SIG-M5 treated with dmso at 0.1 percent for 504 hours (cell line): ENCODE measurements at regions not wholly inside any gene's neighbourhood (a gene's known extent, or its start where the extent isn't known, plus 50 kb on each side); places are given as distances from the start of the nearest gene placed in this dataset.

ENCODE experiments used
- DNase-seq: peaks from one replicate; lab custom pipeline; 2025; ENCODE audit not compliant: unreplicated experiment; lab: John Stamatoyannopoulos, UW

- DNase-seq: no peak
These were observed 158.5 kb upstream of the SHISA6 start for GRCh38 chr17:11082559-11082958.

DNA sequence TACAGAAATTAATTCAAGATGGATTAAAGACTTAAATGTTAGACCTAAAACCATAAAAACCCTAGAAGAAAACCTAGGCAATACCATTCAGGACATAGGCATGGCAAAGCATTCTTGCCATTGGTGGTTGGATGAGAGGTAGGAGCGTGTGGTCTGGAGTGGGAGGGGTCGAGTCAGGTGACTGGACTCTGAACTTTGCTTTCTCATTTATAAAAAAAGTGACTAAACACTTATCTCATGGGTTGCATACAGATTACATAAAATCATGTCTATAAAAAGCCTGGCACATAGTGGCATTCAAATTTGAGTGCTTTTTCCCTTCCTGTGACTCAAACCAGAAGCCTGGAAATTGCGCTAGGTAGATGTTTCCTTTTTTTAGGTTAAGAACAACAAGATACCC is 159.7 kb upstream of the SHISA6 start:
- DNase-seq: no peak

DNA sequence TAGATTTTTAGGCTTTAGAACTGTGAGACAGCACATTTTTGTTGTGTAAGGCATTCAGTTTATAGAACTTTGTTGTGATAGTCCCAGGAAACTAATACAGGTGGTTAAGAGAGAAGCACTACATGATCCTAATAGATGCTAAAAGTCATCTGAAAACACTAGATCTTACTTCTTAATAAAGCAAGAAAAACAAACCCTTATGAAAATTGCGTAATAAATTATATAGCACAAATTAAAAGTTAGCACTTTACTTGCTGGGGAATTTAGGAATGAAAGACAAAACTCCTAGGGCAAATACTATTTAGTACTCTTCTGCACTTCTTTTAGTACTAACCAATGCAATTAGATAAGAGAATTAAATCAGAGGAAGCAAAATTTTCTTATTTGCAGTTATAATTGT is 163.3 kb upstream of the SHISA6 start:
- DNase-seq: no peak

DNA sequence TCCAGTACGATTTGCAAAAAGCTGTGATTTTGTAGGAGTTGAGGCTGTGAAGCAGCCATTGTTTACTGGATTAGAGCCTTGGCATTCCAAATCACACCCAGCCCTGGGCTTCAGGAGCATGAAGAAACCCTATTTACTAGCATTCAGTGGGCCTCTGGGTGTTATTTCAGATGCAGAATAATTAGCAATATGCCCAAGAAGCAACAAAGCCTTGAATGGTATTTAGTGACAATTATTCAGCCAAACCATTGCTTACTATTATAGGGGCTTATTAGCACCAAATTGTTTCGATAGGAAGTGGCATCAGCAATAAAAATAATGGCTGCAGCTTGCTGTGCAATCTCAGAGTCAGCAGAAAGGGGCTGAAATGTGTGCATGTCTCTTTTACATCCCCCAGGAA is 166.6 kb upstream of the SHISA6 start:
- no peak for DNase-seq

GRCh38 chr17:11056926-11057325 is 184.1 kb upstream of the SHISA6 start:
- no peak for DNase-seq

- no peak for DNase-seq
These were observed 187.2 kb upstream of the SHISA6 start for GRCh38 chr17:11053846-11054245.

GRCh38 chr17:11049539-11049938 is 191.5 kb upstream of the SHISA6 start:
- DNase-seq: no peak

- no peak for DNase-seq
These were observed 193.8 kb upstream of the SHISA6 start for GRCh38 chr17:11047228-11047627.

DNA sequence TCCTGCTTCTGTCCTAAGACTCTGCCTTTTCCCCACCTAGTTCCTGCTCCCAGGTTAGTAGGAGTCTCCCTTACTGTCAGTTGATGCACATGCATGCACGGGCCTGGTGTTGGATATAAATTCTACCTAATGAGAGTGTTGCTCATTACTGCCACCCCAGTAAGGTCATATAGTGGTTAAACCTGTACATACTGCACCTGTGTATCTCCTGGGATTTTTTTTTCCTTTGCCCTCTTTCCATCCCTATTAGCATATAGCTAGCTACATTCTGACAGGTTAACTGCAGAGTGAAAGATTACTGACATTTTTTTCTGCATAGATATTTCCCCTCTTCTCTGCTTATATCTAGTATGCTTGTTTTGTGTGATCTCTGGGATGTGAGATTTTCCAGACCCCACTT is 201.5 kb upstream of the PIRT start:
- no peak for DNase-seq

DNA sequence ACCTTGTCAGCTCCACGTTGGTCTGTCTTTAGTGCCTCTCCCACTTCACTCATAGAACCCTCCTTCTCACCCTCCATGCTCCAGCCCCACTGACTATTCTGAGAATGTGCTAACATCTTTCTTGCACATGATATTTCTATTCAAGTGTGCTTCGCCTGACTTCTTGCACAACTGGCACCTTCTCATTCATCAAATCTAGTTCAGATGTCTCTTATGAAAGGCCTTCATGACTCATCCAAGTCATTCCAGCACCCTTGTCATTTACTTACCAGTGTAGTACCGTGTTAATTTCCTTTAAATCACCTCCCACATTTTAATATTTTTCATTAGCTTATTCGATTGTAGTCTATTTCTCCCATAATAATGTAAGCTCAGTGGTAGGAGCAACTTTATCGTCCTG is 197.8 kb upstream of the PIRT start:
- DNase-seq: no peak

DNA sequence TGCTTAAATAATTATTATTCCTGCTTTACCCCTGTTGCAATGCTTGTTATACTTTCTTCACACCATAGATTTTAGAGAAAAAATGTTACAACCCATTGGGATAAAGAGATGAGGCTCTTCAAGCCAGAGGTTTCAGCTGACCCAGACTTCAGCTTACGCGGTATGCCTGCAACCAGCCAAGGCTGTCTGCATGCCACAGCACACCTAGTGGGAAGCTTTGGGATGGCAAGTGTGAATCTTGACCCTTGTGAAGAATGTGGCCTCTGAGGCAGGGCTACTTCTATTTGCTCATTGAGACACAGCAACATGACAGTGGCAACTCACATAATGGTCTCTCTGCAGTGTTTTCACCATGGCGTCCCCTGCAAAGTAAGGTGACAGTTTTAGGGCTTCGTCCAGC is 193.9 kb upstream of the PIRT start:
- no peak for DNase-seq

GRCh38 chr17:11029791-11030190 is 191.9 kb upstream of the PIRT start:
- no peak for DNase-seq

GRCh38 chr17:11028349-11028748 is 190.5 kb upstream of the PIRT start:
- no peak for DNase-seq

- no peak for DNase-seq
These were observed 189.0 kb upstream of the PIRT start for GRCh38 chr17:11026903-11027302.

- no peak for DNase-seq
These were observed 186.0 kb upstream of the PIRT start for GRCh38 chr17:11023639-11024479.

GRCh38 chr17:11006530-11006929 is 168.6 kb upstream of the PIRT start:
- DNase-seq: no peak

DNA sequence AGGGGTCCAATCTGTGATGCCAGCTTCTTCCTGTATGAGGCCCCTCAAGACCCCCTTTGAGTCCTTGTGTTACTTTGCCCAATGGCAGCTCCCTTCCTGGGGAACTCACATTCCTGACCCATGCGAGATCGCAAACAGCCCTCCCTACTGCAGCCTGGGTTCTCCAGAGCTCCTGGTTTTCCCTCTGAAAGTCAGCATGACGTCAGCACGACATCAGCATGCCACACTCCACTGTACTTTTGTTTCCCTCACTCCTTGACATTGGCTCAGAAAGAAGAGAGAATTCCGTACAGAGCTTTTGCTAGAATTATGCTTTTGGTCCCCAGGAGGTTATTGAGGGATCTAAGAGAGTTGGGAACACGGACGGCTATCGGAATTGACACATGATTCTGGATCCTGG is 168.1 kb upstream of the PIRT start:
- DNase-seq: no peak

- DNase-seq: no peak
These were observed 164.5 kb upstream of the PIRT start for GRCh38 chr17:11002417-11002816.

GRCh38 chr17:11001651-11002050 is 163.8 kb upstream of the PIRT start:
- no peak for DNase-seq

DNA sequence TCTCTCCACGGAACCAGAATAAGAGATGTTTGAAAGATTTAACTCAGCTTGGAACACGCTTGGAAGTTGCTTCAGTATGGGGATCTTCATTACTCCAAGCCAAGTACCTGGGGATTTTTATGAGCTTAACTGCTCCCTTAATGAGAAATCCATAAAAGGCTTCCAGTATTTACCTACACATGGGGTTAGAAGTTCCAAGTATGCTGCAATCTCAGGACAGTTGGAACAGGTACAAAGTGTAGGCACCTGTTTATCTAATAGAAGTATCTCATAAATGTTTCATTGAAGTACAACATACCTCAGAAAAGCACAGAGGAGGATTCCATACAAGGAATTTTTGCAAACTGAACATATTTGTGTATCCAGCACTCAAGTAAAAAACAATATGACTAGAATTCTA is 161.6 kb upstream of the PIRT start:
- no peak for DNase-seq

DNA sequence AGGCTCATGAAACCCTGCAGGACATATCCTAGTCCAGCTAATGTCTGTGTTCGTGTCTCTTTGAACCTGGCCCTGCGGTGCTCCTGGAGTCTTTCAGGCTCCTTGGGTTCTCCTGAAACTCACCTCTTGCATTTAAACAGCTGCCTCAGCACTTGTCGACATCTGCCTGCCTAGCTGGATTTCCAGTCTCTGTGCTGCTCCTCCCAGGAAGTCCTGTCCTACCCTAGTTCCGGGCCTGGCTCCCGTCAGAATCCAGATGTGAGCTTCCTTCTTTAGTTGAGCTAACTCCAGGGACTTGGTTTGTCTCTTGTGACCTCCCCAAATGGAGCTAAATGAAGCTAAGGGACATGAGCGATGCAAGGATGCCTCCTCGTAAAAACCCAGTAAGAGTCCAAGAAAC is 155.2 kb upstream of the PIRT start:
- no peak for DNase-seq

DNA sequence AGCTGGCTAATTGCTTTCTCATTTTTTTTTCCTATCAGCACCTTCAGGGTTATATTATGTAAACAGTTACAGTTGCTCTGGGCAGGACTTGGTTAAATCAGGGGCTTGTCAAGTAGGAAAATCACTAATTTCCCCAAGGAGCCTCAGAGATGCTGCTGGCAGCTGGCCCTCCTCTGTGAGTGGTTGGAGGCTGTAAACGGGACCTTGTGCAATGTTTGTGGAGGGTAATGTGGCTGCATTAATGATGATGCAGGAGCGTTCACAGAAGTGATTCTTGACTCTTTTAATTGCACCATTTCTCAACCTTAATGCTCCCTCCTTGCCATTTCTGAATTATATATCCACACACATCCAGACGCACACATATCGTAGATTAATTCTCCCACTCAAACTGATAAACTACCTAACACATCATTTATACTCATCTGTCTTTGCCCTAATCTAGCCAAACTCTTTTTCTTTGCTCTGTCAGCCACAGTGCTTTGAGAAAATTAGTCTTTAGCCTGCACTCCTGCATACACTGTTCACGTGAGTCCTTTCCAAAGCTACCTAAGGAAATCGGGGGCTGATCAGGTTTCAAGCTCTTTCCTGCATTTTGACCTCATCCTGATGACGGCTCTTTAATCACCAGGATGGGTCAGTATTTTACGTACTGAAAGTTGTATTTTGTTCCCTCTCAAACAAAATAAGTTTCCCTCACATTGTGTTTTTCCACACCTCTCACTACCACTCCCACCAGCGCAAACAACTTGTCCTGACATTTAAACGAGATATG is 154.4 kb upstream of the PIRT start:
- DNase-seq: no peak
